Vagina (tissue), 2 donors: ENCODE measurements at regions not wholly inside any gene's neighbourhood (a gene's known extent, or its start where the extent isn't known, plus 50 kb on each side); places are given as distances from the start of the nearest gene placed in this dataset.

ENCODE experiments used
- DNase-seq, 2 donors: peaks; one replicate each; pipeline ENCODE4 v3.0.0-alpha.2; 2017; ENCODE audit errors: extremely low spot score in 2 of 2
- H3K27ac ChIP-seq: fragments of 200-600 bp; sonication (generic); one replicate; pipeline ENCODE4 v1.5.1; 2019
- H3K27me3 ChIP-seq: fragments of 200-600 bp; sonication (generic); one replicate; pipeline ENCODE4 v1.5.1; 2019
- H3K36me3 ChIP-seq, 2 donors: fragments of 200-600 bp; sonication (generic); one replicate each; pipeline ENCODE4 v1.5.1; 2017 to 2019
- H3K4me1 ChIP-seq: fragments of 200-600 bp; sonication (generic); one replicate; pipeline ENCODE4 v1.5.1; 2019
- H3K4me3 ChIP-seq, 2 donors: fragments of 200-600 bp; sonication (generic); 1 replicate in 1 of 2; 2 replicates in 1 of 2; pipeline ENCODE4 v1.5.1; 2016 to 2019
- H3K9me3 ChIP-seq: fragments of 200-600 bp; sonication (generic); one replicate; pipeline ENCODE4 v1.5.1; 2019
- POLR2A ChIP-seq, 2 donors: fragments of 450-650 bp; IDR thresholded peaks; one replicate each; pipeline ENCODE4 v1.6.1; 2017; ENCODE audit warnings: antibody characterized with exemption in 2 of 2, mild to moderate bottlenecking in 2 of 2, moderate library complexity in 2 of 2
- POLR2AphosphoS5 ChIP-seq, 2 donors: sonication (generic); formaldehyde crosslinking; IDR thresholded peaks; one replicate each; pipeline ENCODE4 v1.9.0; 2017; ENCODE audit warnings: antibody characterized with exemption in 2 of 2, mild to moderate bottlenecking in 2 of 2, low read depth in 1 of 2; ENCODE audit not compliant: insufficient read depth in 1 of 2
- intact Hi-C: fragments of 100-400 bp; cut with DNase I; formaldehyde crosslinking; loops from one replicate; pipeline ENCODE4 v1.15.1; 2023
- TF ChIP-seq, protein P1 (sequence below), 3 experiments: fragments of 450-650 bp in 2 of 3; fragments of 200-600 bp in 1 of 3; sonication (generic) in 1 of 3; IDR thresholded peaks; one replicate each; pipeline ENCODE4 v1.5.1; 2017 to 2019; ENCODE audit warnings: antibody characterized with exemption in 3 of 3, mild to moderate bottlenecking in 2 of 3, moderate library complexity in 2 of 3

DNA sequence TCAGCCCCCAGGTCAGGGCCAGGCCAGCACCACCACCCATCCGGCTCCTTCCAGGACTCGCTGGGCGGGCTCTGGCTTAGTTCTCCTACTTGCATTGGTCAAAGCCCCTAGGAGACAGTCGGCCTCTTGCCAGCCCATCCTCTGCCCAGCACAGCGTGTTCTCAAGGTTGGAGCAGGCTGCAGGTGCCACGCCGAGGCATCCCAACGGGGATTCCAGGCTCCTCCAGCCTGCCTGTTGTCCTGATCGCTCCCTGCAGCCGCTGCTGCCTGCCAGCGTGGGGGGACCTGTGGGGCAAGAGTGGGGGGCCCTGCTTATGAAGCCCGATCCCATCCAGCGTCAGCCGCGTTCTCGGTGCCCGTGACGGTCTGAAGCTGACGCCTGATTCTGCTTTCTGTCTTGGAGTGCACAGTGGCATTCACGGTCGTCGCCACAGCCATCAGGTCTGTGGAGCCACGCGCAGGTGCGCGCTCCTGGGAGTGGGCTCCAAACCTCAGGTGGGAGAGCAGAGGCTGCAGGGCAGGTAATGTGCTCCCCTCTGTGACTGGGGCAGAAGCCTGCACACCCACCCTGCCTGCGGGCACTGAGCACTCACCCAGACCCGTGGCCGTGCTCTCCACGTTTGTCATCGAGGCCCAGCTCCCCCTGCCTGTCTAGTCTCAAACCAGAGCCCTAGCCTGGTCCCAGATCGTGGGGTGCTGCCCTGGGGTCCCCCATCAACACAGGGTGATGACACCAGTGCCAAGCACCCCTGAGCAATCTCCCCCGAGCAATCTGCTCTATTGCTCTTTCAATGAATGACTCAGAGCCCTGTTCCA is 991.6 kb downstream of the BRD1 start:
- intact Hi-C loops = no loop called here
- DNase-seq = no peak
- H3K9me3 ChIP-seq = no peaks in the 10 kb centered on the region
- no peaks in the 10 kb centered on the region for H3K4me1 ChIP-seq
- H3K4me3 ChIP-seq = no peak overlapping the region
- H3K27ac ChIP-seq = no peak overlapping the region
- no peaks in the 10 kb centered on the region for H3K36me3 ChIP-seq
- no peaks in the 10 kb centered on the region for H3K27me3 ChIP-seq
- TF ChIP-seq, protein P1, sequence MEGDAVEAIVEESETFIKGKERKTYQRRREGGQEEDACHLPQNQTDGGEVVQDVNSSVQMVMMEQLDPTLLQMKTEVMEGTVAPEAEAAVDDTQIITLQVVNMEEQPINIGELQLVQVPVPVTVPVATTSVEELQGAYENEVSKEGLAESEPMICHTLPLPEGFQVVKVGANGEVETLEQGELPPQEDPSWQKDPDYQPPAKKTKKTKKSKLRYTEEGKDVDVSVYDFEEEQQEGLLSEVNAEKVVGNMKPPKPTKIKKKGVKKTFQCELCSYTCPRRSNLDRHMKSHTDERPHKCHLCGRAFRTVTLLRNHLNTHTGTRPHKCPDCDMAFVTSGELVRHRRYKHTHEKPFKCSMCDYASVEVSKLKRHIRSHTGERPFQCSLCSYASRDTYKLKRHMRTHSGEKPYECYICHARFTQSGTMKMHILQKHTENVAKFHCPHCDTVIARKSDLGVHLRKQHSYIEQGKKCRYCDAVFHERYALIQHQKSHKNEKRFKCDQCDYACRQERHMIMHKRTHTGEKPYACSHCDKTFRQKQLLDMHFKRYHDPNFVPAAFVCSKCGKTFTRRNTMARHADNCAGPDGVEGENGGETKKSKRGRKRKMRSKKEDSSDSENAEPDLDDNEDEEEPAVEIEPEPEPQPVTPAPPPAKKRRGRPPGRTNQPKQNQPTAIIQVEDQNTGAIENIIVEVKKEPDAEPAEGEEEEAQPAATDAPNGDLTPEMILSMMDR (IDR thresholded peaks at IDR 0.05) = no peak

DNA sequence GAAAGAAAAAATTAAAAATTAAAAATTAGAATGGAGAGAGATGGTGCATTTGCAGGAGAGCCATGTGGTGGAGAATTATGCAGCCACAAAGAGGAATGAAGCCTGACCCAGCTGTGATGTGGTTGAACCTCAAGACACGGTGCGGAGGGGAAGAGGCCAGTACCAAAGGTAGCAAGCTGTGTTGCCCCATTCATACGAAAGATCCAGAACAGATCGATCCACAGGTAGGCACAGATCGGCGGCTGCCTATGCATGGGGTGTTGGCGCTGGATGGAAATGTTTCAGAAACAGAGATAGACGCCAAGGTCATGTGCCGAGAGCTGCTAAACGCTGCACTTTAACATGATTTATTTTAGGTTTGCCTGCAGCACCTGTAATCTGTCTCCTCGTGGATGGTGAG is 992.3 kb downstream of the BRD1 start:
- no peaks in the 10 kb centered on the region for H3K27me3 ChIP-seq

DNA sequence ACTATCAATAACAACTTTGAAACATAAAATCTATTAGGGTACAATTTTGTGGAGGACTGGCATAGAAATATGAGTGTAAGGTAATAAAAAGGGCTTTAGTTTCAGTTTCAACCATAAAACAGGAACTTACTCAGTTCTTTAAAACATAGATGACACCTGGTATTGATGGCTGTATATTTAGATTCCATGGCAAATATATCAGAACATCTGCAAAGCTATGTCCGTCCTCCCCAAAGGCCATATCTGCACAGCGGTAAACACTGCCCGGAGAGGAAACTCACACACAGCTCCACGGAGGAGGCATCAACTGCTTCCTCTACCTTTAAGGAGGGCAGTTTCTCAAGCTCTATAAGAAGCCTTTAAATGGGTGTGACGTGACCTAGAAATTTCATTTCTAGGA is 993.3 kb downstream of the BRD1 start:
- intact Hi-C loops = no loop called here
- TF ChIP-seq, protein P1 (IDR thresholded peaks at IDR 0.05) = no peak
- no peak for TF ChIP-seq POLR2AphosphoS5 (IDR thresholded peaks at IDR 0.05; ENCODE audit: insufficient read depth in 1 of 2, low read depth in 1 of 2)
- no peak for TF ChIP-seq POLR2A (IDR thresholded peaks at IDR 0.05)
- H3K9me3 ChIP-seq = no peaks in the 10 kb centered on the region

More for the DNA sequence above, 992.3 kb downstream of the BRD1 start:
- no peak overlapping the region for H3K4me3 ChIP-seq
- TF ChIP-seq POLR2A (IDR thresholded peaks at IDR 0.05) = no peak
- TF ChIP-seq, protein P1 (IDR thresholded peaks at IDR 0.05) = no peak
- no peak for TF ChIP-seq POLR2AphosphoS5 (IDR thresholded peaks at IDR 0.05; ENCODE audit: insufficient read depth in 1 of 2, low read depth in 1 of 2)
- H3K36me3 ChIP-seq = no peaks in the 10 kb centered on the region
- no peak for DNase-seq
- H3K4me1 ChIP-seq = no peaks in the 10 kb centered on the region
- no peaks in the 10 kb centered on the region for H3K9me3 ChIP-seq
- intact Hi-C loops = no loop called here
- H3K27ac ChIP-seq = no peak overlapping the region

DNA sequence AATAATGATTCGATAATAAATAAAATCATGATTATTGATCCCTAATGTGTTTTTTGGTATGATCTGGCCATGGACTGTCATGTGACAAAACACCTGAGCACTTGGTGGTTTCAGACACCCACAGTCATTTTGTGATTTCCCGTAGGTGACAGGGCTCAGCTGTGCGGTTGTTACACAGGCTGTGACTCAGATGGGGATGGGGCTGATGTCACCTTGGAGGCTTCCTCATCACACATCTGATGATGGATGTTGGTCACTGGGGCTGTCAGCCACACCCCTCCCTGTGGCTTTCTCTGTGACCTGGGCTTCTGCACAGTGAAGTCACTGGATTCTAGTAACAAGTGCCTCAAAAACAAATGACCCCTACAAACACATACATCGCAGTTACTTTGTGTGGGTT is 995.1 kb downstream of the BRD1 start:
- H3K4me1 ChIP-seq = no peaks in the 10 kb centered on the region
- TF ChIP-seq POLR2AphosphoS5 (IDR thresholded peaks at IDR 0.05; ENCODE audit: insufficient read depth in 1 of 2, low read depth in 1 of 2) (no peak), POLR2A (IDR thresholded peaks at IDR 0.05) (no peak)
- TF ChIP-seq, protein P1 (IDR thresholded peaks at IDR 0.05) = no peak
- no peaks in the 10 kb centered on the region for H3K36me3 ChIP-seq
- H3K4me3 ChIP-seq = no peak overlapping the region
- no peaks in the 10 kb centered on the region for H3K9me3 ChIP-seq
- intact Hi-C loops = no loop called here
- H3K27me3 ChIP-seq = no peaks in the 10 kb centered on the region
- no peak for DNase-seq
- H3K27ac ChIP-seq = no peak overlapping the region

More for the DNA sequence above, 993.3 kb downstream of the BRD1 start:
- no peak overlapping the region for H3K4me3 ChIP-seq
- no peaks in the 10 kb centered on the region for H3K4me1 ChIP-seq
- no peak overlapping the region for H3K27ac ChIP-seq
- H3K36me3 ChIP-seq = no peaks in the 10 kb centered on the region
- no peak for DNase-seq
- H3K27me3 ChIP-seq = no peaks in the 10 kb centered on the region

DNA sequence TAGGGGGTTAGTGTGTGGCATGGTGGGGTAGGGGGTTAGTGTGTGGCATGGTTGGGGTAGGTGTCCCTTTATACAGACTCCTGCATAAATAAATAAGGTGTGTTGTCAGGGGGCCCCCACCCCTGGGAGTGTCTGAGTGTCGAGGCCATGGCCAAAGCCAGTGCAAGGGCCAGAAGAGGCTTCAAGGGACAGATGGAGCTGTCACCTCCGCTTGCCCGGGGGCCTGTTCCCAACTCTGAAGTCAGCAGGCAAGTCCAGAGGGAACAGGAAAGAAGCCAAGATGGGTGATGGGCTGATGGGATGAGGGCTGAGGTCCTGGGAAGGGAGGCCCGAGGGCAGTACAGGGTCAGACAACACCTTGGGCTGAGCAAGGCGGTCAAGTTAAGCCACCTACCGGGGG is 997.8 kb downstream of the BRD1 start:
- Histone ChIP-seq H3K27ac (no peak overlapping the region), H3K9me3 (no peaks in the 10 kb centered on the region), H3K27me3 (no peaks in the 10 kb centered on the region)

More for the DNA sequence above, 997.8 kb downstream of the BRD1 start:
- TF ChIP-seq POLR2AphosphoS5 (IDR thresholded peaks at IDR 0.05; ENCODE audit: insufficient read depth in 1 of 2, low read depth in 1 of 2) (no peak), POLR2A (IDR thresholded peaks at IDR 0.05) (no peak)
- TF ChIP-seq, protein P1 (IDR thresholded peaks at IDR 0.05) = no peak
- DNase-seq = no peak
- intact Hi-C loops = no loop called here
- no peaks in the 10 kb centered on the region for H3K36me3 ChIP-seq
- no peaks in the 10 kb centered on the region for H3K4me1 ChIP-seq
- H3K4me3 ChIP-seq = no peak overlapping the region
